HG03095 (cell line): ENCODE measurements at regions not wholly inside any gene's neighbourhood (a gene's known extent, or its start where the extent isn't known, plus 50 kb on each side); places are given as distances from the start of the nearest gene placed in this dataset.

Experiments
- ATAC-seq: cut with Tn5 transposase; IDR thresholded peaks from one replicate; pipeline ENCODE4 v1.9.1; 2021; ENCODE audit warnings: moderate library complexity; ENCODE audit not compliant: unreplicated experiment

- ATAC-seq = no peak
These were observed 150.9 kb upstream of the DMRT1 start for GRCh38 chr9:690517-691111.

DNA sequence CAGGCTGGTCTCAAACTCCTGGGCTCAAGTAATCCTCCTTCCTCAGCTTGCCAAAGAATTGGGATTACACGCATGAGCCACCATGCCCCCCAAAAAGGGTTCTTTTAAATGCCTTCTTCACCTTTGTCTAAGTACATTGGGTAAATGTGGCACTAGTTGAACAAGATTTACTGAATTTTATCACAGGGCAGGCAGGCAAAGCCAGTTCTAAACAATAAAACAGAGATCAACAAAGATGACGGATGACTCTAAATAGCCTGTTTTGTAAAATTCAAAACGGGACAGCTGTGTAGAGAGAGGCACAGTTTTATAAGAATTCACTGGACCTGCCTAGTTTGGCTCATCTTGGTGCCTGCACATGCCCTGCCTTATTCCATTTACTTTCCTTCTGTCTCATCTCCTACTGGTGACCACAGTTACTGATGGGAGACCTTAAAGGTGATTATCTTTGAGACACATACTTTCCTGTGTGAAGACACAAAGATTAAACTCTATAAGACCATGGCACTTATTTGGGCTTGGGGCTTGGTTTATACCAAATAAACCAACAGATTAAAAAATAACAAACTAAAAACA, 149.6 kb upstream of the DMRT1 start:
- ATAC-seq = no peak

GRCh38 chr9:692636-693129, 148.8 kb upstream of the DMRT1 start:
- no peak for ATAC-seq

- ATAC-seq = no peak
These were observed 148.1 kb upstream of the DMRT1 start for GRCh38 chr9:693201-694091.

- ATAC-seq = no peak
These were observed 147.4 kb upstream of the DMRT1 start for GRCh38 chr9:694092-694402.

DNA sequence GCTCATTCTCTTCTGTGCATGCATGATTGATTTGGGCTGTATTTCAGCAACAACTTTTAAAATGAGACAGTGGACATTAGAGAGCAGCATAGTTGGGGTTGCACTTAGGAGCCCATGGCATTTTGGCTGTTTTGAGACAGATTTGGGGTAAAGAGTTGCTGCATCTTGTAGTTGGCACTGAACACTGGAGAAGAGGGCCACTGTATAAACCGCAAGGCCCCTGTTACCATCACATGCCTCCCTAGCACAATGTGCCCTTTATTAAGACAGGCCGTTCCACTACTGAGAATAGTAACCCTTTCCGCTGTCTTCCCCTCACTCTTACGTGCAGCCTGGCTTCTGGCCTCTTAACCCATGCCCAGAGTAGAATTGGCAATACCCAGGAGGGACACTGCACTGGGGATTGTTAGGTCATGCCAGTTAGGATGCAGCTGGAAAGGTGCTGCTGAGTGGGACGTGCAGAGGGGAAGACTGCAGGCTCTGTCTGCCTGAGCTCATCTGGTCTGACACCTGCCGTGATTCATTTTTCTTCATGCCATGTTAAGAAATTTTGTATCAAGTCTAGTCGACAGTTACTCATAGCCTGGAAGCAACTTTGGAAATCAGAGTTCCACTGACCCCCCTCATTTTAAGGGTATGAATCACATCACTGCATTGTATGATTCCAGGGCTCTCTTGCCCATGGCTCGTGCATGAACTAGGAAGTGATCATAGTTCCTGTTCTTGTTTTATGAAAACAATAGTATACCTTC, 146.9 kb upstream of the DMRT1 start:
- no peak for ATAC-seq

DNA sequence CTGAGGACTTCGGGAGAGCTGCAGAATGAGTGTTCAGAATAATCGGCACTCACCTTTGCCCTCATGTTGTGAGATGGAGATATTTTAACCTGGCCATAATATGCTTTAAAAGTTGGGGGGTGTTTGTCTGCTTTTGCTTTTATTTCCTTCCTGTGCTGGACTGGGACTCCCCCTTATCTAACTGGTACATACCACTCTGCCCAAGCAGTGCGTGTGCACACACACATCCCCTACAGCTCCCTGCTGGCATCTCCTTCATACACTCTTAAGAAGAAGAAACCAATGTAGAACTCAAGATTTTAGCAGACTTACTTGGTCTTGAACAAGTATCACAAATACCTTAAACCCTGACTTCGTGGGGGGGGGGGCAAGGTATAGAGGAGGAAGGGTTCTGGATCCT, 146.2 kb upstream of the DMRT1 start:
- no peak for ATAC-seq

DNA sequence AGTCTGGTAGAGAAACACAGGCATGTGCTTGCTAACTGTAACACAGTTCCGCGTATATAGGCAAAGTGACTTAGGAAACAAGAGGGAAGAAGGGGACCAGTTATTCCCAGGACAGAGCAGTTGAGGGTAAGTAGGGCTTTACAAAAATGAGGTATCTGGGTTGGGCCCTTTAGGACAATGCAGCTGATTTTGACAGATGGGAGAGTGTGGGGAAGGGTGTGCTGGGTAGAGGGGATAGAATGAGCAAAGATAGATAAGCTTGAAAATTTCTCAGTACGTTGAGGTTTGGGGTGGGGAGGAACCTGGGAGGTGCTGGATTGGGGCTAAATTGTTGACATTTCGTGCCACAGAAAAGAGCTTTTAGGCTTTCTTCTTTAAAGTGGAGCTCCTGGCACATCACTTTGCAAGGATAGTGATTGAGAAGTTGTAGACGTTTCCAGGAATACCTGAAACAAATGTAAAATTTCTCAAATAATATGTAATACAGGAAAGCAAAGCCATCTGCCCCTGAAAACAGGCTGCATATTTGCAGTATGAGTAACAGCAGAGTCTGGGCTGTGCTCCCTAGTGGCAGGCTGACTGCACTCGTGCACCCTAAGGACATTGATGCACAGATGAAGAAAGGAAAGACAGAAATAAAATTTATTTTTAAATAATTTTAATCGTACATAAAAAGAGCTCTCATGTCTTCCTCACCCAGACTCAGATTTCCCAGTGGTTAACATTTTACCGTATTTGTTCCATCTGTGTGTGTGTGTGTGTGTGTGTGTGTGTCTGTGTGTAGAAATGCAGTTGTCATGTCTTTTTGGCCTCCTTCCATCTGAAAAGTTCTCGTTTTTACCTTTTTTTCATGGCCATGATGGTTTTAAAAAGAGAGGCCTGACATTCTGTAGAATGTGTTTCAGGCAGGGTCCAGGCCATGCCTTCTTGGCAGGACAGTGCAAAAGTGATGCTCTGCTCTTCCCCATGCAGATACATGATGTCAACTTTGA, 144.9 kb upstream of the DMRT1 start:
- no peak for ATAC-seq

DNA sequence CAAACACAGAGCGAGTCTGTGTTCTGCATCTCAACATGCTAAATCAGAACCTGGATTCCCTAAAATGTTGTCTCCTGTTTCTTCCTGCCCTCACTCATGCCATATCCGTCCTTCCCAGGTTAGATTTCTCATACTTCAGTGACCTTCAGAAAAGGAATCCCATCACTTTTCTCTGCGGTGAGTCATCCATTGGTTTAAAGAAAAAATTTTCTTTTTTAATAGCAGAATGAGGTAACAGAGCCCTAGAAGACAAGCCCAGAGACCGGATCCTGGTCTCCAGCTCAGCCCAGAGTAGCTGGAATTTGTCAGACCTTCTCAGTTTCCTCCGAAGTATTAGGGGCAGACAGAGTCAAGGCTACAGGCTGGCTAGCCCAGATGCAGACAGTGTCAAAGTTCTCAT, 143.2 kb upstream of the DMRT1 start:
- ATAC-seq = no peak

GRCh38 chr9:698954-699353, 142.5 kb upstream of the DMRT1 start:
- ATAC-seq = no peak

DNA sequence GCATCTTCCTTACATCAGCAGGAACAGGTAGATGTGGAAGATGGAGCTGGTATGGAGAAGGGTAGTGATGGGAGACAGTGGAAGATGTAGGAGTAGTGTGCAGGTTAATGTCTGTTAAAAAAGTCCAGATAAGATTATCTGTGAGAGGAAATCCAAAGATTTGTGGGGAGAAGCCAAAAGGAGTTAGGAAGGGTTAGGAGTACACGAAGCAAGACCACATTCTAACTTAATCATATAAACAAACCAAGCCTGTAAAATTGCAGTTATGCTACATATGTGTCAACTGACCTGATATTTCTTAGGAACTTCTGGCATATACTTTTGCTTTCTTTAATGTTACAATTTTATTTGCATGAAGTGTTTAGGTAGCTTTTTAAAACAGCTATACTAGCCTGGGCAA, 142.1 kb upstream of the DMRT1 start:
- no peak for ATAC-seq

DNA sequence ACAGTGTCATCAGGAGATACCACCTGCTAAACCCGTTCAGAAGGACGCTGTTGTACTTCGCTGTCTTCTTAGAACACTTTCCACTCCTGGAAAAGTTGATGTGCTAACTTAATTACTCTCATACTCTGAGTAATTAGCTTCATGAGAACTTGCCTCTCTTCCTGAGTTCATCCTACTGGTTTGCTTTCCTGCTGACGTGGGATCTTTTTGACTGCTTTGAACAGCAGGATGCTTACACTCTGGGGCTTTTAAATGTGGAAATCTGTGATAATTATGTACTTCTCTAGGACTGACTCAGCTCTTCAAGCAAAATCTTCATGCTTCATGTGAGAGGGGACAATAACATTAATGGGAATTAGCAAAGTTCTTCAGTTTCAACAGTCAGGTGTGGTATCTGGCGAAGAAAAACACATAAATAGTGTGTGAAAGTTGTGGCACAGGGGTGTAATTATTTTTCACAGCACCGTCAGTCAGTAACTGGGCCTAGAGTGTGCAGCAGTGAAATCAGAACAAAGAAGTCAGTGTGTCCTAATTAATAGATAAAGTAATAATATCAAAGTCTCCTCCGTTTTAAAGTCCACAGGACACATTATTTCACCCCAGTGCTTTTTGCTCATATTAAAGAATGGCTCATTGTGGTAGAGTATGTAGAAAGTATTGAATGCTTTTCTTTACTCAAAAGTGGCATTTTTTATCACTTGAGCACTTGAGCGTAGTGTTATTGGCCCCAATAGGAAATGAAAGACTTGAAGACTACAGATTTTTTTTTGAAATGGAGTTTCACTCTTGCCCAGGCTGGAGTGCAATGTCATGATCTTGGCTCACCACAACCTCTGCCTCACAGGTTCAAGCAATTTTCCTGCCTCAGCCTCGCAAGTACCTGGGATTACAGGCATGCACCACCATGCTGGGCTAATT, 140.9 kb upstream of the DMRT1 start:
- no peak for ATAC-seq

GRCh38 chr9:703392-703791, 138.1 kb upstream of the DMRT1 start:
- no peak for ATAC-seq

DNA sequence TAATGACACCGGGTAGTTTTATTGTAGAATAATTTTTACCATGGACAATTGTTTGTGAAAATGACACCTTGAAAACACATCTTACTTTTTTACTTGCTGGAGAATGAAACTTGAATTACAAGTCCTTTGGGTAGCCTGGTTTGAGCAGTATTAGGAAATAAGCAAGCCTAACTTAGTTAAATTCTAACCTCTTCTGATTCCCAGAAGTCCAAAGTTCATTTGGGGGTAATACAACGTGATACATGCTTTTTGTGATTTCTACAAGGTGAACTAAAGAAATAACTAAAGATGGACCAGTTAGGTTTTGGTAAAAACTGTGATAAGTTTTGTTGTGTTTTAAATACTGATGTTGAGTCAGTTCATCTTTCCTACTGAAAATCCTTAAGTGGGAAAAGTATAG, 135.4 kb upstream of the DMRT1 start:
- no peak for ATAC-seq

DNA sequence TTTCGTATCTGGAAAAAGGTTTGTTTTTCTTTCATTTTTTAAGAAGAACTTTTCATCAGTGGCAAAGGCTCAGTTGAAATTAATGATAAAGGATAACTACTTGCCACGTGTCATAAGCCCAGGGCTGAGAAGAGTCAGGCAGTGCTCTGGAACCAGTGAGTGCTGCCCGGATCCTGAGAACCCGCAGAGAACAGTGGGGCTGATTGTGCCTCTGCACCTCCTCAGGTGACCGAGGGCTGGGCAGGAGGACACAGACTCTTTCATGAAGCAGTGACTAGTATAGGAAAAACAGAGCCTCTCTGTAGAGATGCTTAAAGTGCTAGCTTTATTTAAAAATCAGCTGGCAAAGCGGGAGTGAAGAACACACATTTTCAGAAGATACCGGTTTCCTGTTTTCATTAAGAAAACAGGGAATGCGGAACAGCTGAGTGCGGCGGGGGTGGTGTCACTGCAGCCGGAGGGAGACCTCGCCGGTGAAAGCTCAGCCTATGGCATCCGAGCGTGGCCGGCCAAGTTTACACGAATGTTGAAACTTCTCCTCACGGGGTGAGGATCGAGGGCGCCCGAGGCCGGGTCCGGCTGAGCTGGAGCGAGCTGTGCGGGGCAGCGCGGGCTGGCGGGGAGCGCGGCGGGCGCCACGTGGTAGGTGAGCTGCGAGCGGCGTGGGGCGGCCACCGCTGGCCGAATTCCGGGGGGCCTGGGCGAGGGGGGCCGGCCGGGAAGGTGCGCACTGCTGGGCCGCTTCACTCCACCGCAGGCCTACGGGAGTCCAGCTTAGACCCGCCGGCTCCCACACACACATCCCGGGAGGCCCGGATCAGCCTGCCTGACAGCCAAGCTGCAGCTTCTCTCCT, 134.7 kb upstream of the DMRT1 start:
- no peak for ATAC-seq

GRCh38 chr9:708182-708550, 133.3 kb upstream of the DMRT1 start:
- ATAC-seq = no peak

DNA sequence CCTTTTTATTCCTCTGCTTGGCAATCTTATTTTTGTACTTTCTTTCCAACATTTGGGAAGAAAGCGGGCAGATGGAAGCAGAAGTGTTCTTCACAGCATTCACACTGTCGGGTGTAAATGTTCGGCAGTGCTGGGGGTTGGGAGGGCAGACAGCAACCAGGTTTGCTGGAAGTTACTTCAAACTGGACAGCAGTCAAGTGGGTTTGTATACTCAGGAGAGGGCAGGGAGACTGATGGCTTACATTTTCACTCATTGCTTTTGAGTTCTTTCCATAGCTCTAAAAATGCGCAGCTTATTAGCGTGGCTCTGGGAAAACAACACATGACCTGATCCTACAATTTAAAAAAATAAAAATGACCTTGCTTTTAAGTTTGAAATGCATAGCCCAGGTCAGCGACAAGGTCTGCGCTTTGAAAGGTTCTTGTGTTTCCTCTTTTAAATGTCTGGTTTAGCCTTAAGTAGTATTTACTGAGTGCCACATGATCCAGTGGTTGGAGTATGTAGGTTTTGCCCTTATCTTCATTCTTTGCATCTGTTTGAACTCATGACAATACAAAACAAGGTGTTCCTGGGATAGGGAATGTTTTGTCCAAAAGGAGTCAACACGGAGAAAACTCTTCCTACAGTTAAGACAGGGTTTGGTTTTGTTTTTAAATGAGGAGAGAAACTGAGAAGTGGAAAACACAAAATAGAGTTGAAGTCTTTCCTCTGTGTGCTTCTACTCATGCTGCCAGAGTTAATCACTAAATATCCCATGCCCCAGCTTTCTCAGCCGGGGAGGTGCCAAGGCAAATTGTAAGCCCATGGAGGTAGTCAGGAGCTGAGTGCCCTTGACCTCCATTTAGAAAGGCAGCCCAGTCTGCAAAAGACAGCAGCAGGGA, 132.7 kb upstream of the DMRT1 start:
- ATAC-seq = no peak
